GM18907 (cell line): ENCODE measurements at regions not wholly inside any gene's neighbourhood (a gene's known extent, or its start where the extent isn't known, plus 50 kb on each side); places are given as distances from the start of the nearest gene placed in this dataset.
"Not testable (repeated sequence)": the region's sequence is repeated elsewhere in the genome, so short reads cannot be mapped to it uniquely, and the experiment has no call there.

Source experiments
- ATAC-seq: cut with Tn5 transposase; IDR thresholded peaks from one replicate; pipeline ENCODE4 v1.9.1; 2021; ENCODE audit warnings: mild to moderate bottlenecking, moderate library complexity; ENCODE audit not compliant: unreplicated experiment

- ATAC-seq = no peak
Measured at GRCh38 chrX:39426101-39426500, 624.8 kb downstream of the MID1IP1 start.

- no peak for ATAC-seq
Measured at GRCh38 chrX:39427492-39427891, 626.2 kb downstream of the MID1IP1 start.

- ATAC-seq = no peak
Measured at GRCh38 chrX:39427906-39428305, 626.6 kb downstream of the MID1IP1 start.

GRCh38 chrX:39430551-39430950 is 629.3 kb downstream of the MID1IP1 start:
- no peak for ATAC-seq

- ATAC-seq = no peak
Measured at GRCh38 chrX:39431893-39432292, 630.6 kb downstream of the MID1IP1 start.

GRCh38 chrX:39434671-39435070 is 633.4 kb downstream of the MID1IP1 start:
- ATAC-seq = not testable (repeated sequence)

GRCh38 chrX:39436538-39436937 is 635.3 kb downstream of the MID1IP1 start:
- not testable (repeated sequence) for ATAC-seq

GRCh38 chrX:39437670-39438441 is 636.6 kb downstream of the MID1IP1 start:
- no peak for ATAC-seq

GRCh38 chrX:39438603-39439602 is 637.6 kb downstream of the MID1IP1 start:
- no peak for ATAC-seq

- peak; percentile 78 for ATAC-seq
Measured at GRCh38 chrX:39439906-39440798, 638.9 kb downstream of the MID1IP1 start.

GRCh38 chrX:39440799-39441284 is 639.6 kb downstream of the MID1IP1 start:
- peak; percentile 25 for ATAC-seq

GRCh38 chrX:39442332-39442731 is 641.1 kb downstream of the MID1IP1 start:
- ATAC-seq = no peak

GRCh38 chrX:39443240-39443639 is 642.0 kb downstream of the MID1IP1 start:
- no peak for ATAC-seq

GRCh38 chrX:39445336-39445735 is 644.1 kb downstream of the MID1IP1 start:
- no peak for ATAC-seq

GRCh38 chrX:39449352-39449751 is 648.1 kb downstream of the MID1IP1 start:
- ATAC-seq = no peak

- no peak for ATAC-seq
Measured at GRCh38 chrX:39450234-39450977, 647.4 kb downstream of the BCOR start.

- no peak for ATAC-seq
Measured at GRCh38 chrX:39451046-39451445, 646.7 kb downstream of the BCOR start.

- no peak for ATAC-seq
Measured at GRCh38 chrX:39452401-39452800, 645.4 kb downstream of the BCOR start.

- ATAC-seq = no peak
Measured at GRCh38 chrX:39453889-39454621, 643.7 kb downstream of the BCOR start.
